BE2C (cell line): ENCODE measurements at regions not wholly inside any gene's neighbourhood (a gene's known extent, or its start where the extent isn't known, plus 50 kb on each side); places are given as distances from the start of the nearest gene placed in this dataset.

Source experiments
- DNase-seq: peaks from one replicate; pipeline ENCODE4 v3.0.0-alpha.2; 2020
- H3K27me3 ChIP-seq: fragments of 250-450 bp; sonication (Bioruptor Pico); 2 replicates; pipeline ENCODE4 v1.5.1; 2020; ENCODE audit warnings: mild to moderate bottlenecking
- H3K36me3 ChIP-seq: fragments of 250-450 bp; sonication (Bioruptor Pico); 2 replicates; pipeline ENCODE4 v1.5.1; 2020; ENCODE audit warnings: mild to moderate bottlenecking
- H3K4me1 ChIP-seq: fragments of 250-450 bp; sonication (Bioruptor Pico); 2 replicates; pipeline ENCODE4 v1.5.1; 2020
- H3K4me3 ChIP-seq: 2 replicates; pipeline ENCODE4 v1.5.1; 2011; ENCODE audit warnings: low read depth, low read length
- H3K9me3 ChIP-seq: fragments of 250-450 bp; sonication (Bioruptor Pico); 2 replicates; pipeline ENCODE4 v1.5.1; 2020
- CTCF ChIP-seq: IDR thresholded peaks from 2 replicates; pipeline ENCODE4 v1.5.1; 2012; ENCODE audit warnings: mild to moderate bottlenecking, low read depth, low read length

DNA sequence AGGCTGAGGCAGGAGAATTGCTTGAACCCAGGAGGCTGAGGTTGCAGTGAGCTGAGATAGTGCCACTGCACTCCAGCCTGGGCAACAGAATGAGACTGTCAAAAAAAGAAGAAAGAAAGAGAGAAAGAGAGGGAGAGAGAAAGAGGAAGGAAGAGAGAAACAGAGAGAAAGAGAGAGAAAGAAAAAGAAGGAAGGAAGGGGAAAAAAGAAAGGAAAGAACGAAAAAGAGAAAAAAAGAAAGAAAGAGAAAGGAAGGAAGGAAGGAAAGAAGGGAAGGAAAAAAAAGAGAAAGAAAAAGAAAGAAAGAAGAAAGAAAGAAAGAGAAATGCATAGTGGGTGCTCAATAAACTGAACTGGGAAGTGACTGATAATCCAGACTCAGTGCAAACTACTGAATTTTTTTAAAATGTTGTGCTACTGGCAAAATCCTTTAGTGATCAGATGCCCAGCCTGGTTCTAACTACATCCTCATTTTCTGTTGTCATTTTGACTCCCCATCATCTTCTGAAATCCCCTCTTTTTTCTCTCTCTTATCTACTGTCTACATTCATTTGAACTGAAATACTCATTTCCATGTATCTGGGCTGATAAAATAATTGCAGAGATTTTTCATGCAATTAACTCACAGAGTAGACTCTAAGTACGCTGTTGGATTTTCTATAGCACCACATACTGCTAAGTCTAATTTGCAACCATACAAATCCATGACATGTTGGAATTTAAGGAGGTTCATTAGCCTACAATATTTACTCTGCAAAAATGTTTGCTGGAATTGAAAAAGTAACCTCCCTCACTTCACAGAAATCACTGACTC lies 85.3 kb upstream of the HIVEP1 start:
- Histone ChIP-seq H3K4me1 (no peaks in the 10 kb centered on the region), H3K9me3 (no peaks in the 10 kb centered on the region), H3K27me3 (no peaks in the 10 kb centered on the region), H3K36me3 (no peaks in the 10 kb centered on the region), H3K4me3 (no peak overlapping the region)
- TF ChIP-seq CTCF = no peak
- no peak for DNase-seq

DNA sequence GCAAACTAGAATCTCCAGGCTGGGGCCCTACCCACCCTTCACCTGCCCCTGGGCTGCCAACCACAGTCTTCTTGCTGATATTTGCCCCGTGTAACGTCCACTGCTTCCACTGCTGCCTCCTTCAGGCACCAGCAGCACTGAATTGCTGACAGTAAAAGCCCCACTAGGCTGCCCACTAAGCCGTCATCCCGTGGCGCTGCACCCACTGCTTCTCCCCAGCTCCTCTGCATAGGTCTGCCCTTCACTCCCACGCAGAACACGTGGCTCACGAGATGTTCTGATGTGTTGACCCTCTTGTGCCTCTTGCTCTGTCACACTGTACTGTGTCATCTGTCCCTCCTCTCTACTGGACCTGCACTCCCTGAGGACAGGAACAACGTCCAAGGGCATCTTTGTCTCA lies 86.3 kb upstream of the HIVEP1 start:
- no peaks in the 10 kb centered on the region for H3K4me1 ChIP-seq
- H3K27me3 ChIP-seq = no peaks in the 10 kb centered on the region
- H3K36me3 ChIP-seq = no peaks in the 10 kb centered on the region
- no peak for DNase-seq
- no peaks in the 10 kb centered on the region for H3K9me3 ChIP-seq
- no peak for TF ChIP-seq CTCF
- H3K4me3 ChIP-seq = no peak overlapping the region

DNA sequence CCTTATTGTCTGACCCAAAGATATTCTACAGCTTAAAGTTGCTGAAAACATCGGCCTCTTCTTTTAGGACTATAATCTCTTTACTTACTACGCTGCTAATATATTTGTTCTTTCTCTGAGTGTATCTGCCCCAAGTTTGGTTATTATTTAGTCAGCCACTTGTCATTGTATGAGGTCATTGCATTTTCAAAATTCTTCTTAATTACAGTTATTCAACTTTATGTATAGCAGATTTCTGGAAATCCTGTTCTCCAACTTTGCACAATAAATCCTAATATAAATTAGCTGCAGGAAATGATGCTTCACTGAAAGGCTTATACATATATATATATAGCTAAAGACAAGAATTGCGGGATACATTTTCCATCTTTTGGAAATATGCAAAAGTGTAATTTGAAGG lies 88.5 kb upstream of the HIVEP1 start:
- Histone ChIP-seq H3K9me3 (no peaks in the 10 kb centered on the region), H3K36me3 (no peaks in the 10 kb centered on the region), H3K4me3 (no peak overlapping the region), H3K27me3 (no peaks in the 10 kb centered on the region), H3K4me1 (no peaks in the 10 kb centered on the region)
- DNase-seq = no peak
- no peak for TF ChIP-seq CTCF

DNA sequence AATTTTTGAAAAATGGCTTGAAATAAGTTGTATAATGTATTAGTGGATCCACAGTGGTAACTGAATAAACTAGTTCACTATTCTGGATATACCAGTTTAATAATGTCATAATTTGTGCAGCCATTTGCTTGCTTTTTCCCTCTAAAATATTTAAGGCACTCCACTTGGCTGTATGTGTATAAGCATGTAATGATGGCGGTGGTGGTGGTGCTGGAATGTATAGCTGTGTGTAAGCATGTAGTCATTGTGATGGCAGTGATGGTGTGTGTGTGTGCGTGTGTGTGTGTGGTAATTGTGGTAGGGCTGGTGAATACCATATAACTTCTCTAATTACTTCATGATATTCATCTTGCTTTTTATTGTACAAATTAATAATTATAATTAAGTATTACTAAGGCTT lies 89.2 kb upstream of the HIVEP1 start:
- DNase-seq = no peak
- Histone ChIP-seq H3K4me3 (no peak overlapping the region), H3K36me3 (no peaks in the 10 kb centered on the region), H3K27me3 (no peaks in the 10 kb centered on the region), H3K4me1 (no peaks in the 10 kb centered on the region), H3K9me3 (no peaks in the 10 kb centered on the region)
- TF ChIP-seq CTCF = no peak

DNA sequence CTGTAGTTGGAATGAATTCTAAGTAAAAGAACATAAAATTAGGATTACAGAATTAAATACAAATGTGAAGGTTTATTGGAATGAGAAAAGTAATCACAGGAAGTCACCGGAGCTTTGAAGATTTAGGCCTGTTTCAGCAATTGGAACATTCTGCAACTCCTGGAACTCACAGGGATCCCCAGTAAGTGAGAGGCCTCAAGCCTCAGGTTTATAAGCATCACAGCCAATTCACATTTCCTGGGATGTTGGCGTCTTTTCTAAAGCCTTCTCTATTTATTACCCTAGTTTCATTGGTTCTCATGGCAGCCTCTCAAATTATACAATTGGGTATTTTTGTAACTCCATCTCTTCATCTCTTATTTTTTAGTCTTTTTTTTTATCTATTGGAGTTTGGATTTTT lies 90.4 kb upstream of the HIVEP1 start:
- no peak for TF ChIP-seq CTCF
- H3K4me3 ChIP-seq = no peak overlapping the region
- no peak for DNase-seq
- no peaks in the 10 kb centered on the region for H3K9me3 ChIP-seq
- H3K36me3 ChIP-seq = no peaks in the 10 kb centered on the region
- no peaks in the 10 kb centered on the region for H3K4me1 ChIP-seq
- H3K27me3 ChIP-seq = no peaks in the 10 kb centered on the region

GRCh38 chr6:11921017-11921438 lies 91.1 kb upstream of the HIVEP1 start:
- no peak for DNase-seq
- Histone ChIP-seq H3K36me3 (no peaks in the 10 kb centered on the region), H3K27me3 (no peaks in the 10 kb centered on the region), H3K9me3 (no peaks in the 10 kb centered on the region), H3K4me1 (no peaks in the 10 kb centered on the region), H3K4me3 (no peak overlapping the region)
- TF ChIP-seq CTCF = no peak
